ENCODE measurements at regions not wholly inside any gene's neighbourhood (a gene's known extent, or its start where the extent isn't known, plus 50 kb on each side); places are given as distances from the start of the nearest gene placed in this dataset.
"Not testable (repeated sequence)": the region's sequence is repeated elsewhere in the genome, so short reads cannot be mapped to it uniquely, and the experiment has no call there.

DNA sequence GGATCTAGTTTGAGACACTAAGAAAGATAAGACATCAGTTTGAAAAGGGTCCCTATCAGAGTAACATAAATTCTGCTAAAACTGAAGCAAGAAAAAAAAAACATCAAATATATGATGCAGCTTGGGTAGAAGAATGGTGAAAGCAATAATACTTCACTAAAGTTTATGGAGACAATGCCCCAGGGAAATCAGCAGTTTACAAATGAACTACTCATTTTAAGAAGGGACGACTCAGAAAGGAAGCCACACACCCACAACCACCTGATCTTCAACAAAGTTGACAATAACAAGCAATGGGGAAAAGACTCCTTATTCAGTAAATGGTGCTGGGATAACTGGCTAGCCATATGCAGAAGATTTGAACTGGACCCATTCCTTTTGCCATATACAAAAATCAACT lies 143.5 kb downstream of the TPBG start:
- DNase-seq (ENCODE audit: low spot score) = no peak

GRCh38 chr6:82511546-82511945 lies 147.9 kb downstream of the TPBG start:
- DNase-seq (ENCODE audit: low spot score) = no peak

DNA sequence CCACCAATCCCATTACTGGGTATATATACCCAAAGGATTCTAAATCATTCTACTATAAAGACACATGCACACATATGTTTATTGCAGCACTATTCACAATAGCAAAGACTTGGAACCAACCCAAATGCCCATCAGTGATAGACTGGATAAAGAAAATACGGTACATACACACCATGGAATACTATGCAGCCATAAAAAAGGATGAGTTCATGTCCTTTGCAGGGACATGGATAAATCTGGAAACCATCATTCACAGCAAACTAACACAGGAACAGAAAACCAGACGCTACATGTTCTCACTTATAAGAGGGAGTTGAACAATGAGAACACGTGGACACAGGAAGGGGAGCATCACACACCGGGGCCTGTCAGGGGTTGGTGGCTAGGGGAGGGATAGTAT lies 154.3 kb downstream of the TPBG start:
- not testable (repeated sequence) for DNase-seq (ENCODE audit: low spot score)

DNA sequence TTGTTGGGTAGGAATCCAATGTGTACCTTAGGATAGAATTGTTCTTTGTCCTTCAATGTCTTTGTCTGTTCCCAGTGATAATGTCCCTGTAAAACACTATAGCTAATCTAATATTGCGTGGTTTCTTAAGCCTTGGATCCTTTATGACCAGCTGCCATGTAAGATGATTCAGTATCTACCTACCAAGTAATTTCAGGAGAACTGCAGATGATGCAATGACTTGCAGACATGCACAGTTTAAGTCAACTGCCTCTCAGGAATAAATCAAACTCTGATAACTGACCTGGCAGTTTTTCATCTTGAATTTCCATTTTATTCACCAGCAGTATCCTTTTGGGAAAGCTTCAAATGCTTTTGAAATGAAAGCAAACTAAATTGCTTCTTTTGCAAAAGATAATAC lies 157.8 kb downstream of the TPBG start:
- no peak for DNase-seq (ENCODE audit: low spot score)

DNA sequence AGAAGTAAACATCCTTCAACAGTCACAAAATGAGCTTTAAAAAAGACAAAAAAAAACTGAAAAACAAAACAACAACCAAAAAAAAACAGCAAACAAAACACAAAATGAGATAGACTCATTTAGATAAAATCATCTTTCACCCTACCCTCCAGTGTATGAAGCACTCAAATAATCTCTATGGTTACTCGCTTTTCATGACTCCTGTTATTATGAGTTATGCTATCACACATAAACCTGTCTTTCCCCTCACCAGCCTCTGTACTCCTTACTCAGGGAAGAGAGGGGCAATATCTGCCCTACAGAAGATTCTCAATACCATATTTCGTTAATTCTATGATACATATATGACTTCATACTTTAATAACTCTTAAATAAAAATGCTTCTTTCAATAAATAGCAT lies 158.2 kb downstream of the TPBG start:
- DNase-seq (ENCODE audit: low spot score) = no peak

GRCh38 chr6:82524031-82524430 lies 160.4 kb downstream of the TPBG start:
- no peak for DNase-seq (ENCODE audit: low spot score)

GRCh38 chr6:82525775-82526495 lies 162.3 kb downstream of the TPBG start:
- DNase-seq (ENCODE audit: low spot score) = no peak

GRCh38 chr6:82529960-82530460 lies 166.4 kb downstream of the TPBG start:
- not testable (repeated sequence) for DNase-seq (ENCODE audit: low spot score)

DNA sequence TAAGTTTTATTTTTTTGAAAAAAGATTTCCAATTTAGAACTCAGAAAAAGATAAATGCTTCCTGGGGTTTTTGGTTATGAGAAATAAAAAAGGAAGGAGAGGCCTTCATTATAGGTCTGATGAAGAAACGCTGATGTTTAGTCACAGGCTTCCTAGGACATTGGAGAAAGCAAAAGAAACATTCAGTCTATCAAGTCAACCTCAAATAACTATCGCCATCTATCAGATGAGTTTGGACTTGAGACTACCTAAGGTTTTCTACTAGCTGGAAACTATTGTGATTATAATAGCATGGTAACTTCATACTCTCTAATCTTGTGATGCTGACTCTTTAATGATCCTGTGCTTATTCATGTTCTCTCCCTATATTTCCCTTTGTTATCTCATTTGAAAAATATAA lies 171.3 kb downstream of the TPBG start:
- no peak for DNase-seq (ENCODE audit: low spot score)

DNA sequence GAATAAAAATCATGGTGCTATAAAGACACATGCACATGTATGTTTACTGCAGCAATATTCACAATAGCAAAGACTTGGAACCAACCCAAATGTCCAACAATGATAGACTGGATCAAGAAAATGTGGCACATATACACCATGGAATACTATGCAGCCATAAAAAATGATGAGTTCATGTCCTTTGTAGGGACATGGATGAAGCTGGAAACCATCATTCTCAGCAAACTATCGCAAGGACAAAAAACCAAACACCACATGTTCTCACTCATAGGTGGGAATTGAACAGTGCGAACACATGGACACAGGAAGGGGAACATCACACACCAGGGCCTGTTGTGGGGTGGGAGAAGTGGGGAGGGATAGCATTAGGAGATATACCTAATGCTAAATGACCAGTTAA lies 185.9 kb downstream of the TPBG start:
- DNase-seq (ENCODE audit: low spot score) = not testable (repeated sequence)

GRCh38 chr6:82551311-82551710 lies 187.7 kb downstream of the TPBG start:
- not testable (repeated sequence) for DNase-seq (ENCODE audit: low spot score)

DNA sequence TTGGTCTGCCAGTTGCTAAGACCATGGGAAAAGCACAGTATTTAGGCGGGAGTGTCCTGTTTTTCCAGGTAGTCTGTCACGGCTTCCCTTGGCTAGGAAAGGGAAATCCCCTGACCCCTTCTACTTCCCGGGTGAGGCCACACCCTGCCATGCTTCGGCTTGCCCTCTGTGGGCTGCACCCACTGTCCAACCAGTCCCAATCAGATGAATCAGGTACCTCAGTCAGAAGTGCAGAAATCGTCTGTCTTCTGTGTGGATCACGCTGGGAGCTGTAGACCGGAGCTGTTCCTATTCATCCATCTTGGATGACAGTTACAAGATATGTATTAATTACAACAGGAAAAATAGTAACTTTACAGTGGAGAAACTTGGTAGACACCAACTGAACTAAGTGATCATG lies 188.2 kb downstream of the TPBG start:
- DNase-seq (ENCODE audit: low spot score) = no peak

GRCh38 chr6:82553863-82554531 lies 190.4 kb downstream of the TPBG start:
- DNase-seq (ENCODE audit: low spot score) = no peak

DNA sequence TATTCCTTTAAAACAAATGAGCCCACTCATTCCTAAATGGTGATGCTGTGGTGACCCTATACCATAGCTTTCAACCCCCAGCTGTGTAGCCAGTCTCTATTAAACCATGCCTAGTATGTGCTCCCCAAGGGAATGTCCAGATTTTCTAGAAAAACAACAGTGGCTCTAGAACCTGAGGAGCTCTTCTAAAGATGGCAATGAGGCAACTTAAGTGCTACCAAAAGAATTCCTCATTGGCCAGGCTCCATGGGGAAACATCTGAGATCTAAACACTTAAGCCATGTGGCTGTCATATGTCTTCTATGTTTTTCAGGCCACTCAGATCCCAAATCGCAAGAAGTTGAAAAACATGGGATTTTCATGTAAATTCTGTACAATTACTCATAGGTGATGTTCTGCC lies 191.0 kb downstream of the TPBG start:
- DNase-seq (ENCODE audit: low spot score) = no peak

GRCh38 chr6:82555801-82556200 lies 192.2 kb downstream of the TPBG start:
- DNase-seq (ENCODE audit: low spot score) = no peak

GRCh38 chr6:82558531-82558930 lies 194.9 kb downstream of the TPBG start:
- not testable (repeated sequence) for DNase-seq (ENCODE audit: low spot score)

GRCh38 chr6:82567621-82568020 lies 204.0 kb downstream of the TPBG start:
- DNase-seq (ENCODE audit: low spot score) = no peak

DNA sequence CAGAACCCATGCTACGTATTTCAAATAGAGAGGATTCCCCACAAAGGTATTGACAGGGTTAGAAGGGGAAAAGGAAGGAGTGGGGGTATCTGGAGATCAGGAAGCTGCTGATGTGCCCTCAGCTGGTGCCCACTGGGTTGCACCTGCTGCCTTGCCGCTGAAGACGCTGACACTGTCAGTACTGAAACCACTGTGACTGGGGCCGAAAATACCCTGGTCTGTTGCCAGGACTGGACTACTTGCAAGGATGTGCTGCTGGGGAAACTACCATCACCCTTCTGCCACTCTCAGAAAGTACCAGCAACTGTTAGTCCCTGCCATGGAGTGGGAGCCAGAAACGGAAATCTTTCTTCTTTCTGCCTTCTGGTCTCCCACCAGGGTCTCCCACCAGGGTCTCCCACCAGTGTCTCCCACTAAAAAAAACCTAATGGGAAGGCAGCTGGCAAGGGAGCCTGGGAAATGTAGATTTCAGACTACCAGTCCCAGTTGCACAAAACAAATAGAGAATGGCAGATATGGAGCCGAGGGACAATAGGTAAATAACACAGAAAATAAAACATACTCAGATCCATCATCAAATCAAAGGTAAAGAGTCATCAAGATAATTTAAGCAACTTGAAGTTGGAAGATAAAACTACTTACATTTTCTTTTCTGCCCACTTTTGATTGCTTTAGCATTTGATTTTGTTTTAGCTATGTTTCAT lies 204.8 kb downstream of the TPBG start:
- no peak for DNase-seq (ENCODE audit: low spot score)

GRCh38 chr6:82569022-82569421 lies 205.4 kb downstream of the TPBG start:
- DNase-seq (ENCODE audit: low spot score) = no peak

GRCh38 chr6:82570083-82570482 lies 206.5 kb downstream of the TPBG start:
- DNase-seq (ENCODE audit: low spot score) = no peak

DNA sequence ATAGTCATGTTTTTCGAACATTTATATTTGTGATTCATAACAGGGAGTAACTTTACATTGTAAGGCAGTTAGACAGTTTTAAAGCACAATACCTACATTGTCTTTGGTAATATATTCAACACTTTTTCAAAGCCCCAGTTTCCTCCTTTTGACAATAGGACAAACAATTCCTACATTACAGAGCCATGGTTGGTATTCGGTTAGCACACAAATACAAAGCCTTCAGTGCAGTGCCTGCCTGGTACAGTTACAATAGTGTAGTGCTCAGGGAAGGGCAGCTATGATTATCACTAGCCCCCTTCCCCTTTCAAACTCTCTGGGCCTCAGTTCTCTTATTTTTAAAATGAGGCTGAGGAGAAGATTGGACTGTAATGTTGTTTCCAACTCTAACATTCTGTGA lies 207.8 kb downstream of the TPBG start:
- DNase-seq (ENCODE audit: low spot score) = no peak

DNA sequence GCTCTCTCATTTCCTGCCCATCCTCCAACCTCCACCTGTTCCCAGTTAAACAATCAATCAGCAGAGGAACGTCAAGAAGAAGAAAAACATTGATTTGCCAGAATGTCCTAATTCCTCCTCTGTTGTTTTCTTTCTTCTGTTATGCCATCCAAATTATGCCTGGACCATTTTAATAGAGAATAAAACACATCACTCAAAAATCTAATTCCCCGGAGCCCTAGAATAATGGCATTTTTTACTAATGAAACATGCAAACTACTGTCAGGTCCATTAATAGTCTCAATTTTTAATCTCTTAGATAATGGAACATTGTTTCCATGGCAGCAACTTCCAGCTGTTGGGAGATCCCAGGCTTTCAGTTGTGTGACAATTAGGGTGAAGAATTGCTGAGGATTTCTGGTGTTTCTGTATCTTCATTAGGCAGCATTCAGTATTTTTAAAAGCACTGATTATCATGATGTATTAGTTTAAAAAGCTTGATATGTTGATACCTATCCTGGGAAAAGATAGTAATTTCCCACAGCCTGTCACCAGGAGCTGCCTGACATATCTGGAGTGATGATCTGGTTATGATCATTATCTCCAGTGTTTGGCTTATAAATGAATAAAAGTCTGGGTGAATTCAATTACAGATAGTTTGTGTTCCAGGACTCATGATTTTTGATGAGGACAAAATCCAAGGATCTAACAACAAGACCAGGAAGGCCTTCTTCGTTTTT lies 209.8 kb downstream of the TPBG start:
- DNase-seq (ENCODE audit: low spot score) = no peak

All from mesenteric fat pad (tissue), 1 donor.